Neural progenitor cell (in vitro differentiated cells): ENCODE measurements at regions not wholly inside any gene's neighbourhood (a gene's known extent, or its start where the extent isn't known, plus 50 kb on each side); places are given as distances from the start of the nearest gene placed in this dataset.

ENCODE experiments used
- EZH2 ChIP-seq: fragments of 200-600 bp; sonication (generic); IDR thresholded peaks from 2 replicates; pipeline ENCODE4 v1.6.1; 2017; ENCODE audit warnings: antibody characterized with exemption, mild to moderate bottlenecking, moderate library complexity
- EZH2phosphoT487 ChIP-seq: fragments of 200-600 bp; sonication (generic); IDR thresholded peaks from 2 replicates; pipeline ENCODE4 v1.6.1; 2017; ENCODE audit warnings: antibody characterized with exemption
- TF ChIP-seq, protein P1 (sequence below): fragments of 200-600 bp; sonication (generic); IDR thresholded peaks from 2 replicates; pipeline ENCODE4 v1.5.1; 2017; ENCODE audit warnings: antibody characterized with exemption, mild to moderate bottlenecking

DNA sequence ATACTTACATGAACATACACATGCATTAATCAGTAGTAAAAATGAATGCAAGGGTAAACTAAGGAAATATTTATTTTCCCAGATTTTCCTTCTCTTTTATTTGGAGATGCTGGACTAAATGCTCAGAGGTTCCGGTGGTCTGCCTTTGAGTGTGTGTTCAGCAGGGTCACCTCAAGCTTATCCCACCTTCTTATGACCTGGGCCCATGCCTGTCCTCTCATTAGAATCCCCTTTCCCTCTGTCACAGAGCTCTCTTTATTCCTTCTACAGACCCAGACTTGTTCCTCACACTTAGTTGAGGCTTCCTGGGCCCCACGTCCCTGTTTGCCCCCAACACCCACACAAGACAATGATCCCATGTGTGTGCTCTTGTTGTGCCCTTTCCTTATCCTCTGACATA lies 61.6 kb upstream of the TOP3B start:
- TF ChIP-seq EZH2 (no peak), EZH2phosphoT487 (no peak)
- TF ChIP-seq, protein P1, sequence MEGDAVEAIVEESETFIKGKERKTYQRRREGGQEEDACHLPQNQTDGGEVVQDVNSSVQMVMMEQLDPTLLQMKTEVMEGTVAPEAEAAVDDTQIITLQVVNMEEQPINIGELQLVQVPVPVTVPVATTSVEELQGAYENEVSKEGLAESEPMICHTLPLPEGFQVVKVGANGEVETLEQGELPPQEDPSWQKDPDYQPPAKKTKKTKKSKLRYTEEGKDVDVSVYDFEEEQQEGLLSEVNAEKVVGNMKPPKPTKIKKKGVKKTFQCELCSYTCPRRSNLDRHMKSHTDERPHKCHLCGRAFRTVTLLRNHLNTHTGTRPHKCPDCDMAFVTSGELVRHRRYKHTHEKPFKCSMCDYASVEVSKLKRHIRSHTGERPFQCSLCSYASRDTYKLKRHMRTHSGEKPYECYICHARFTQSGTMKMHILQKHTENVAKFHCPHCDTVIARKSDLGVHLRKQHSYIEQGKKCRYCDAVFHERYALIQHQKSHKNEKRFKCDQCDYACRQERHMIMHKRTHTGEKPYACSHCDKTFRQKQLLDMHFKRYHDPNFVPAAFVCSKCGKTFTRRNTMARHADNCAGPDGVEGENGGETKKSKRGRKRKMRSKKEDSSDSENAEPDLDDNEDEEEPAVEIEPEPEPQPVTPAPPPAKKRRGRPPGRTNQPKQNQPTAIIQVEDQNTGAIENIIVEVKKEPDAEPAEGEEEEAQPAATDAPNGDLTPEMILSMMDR, result no peak
